Posterior cingulate gyrus (tissue), 11 donors: ENCODE measurements at regions not wholly inside any gene's neighbourhood (a gene's known extent, or its start where the extent isn't known, plus 50 kb on each side); places are given as distances from the start of the nearest gene placed in this dataset.

Experiments used
- DNase-seq, 10 donors: peaks; one replicate each; pipeline versions ENCODE4 v3.0.0 to v3.0.0-alpha.2; 2020 to 2021; ENCODE audit warnings: mixed read lengths in 3 of 10
- intact Hi-C: fragments of 100-400 bp; cut with DNase I; formaldehyde crosslinking; loops from one replicate; pipeline ENCODE4 v1.15.1; 2023

DNA sequence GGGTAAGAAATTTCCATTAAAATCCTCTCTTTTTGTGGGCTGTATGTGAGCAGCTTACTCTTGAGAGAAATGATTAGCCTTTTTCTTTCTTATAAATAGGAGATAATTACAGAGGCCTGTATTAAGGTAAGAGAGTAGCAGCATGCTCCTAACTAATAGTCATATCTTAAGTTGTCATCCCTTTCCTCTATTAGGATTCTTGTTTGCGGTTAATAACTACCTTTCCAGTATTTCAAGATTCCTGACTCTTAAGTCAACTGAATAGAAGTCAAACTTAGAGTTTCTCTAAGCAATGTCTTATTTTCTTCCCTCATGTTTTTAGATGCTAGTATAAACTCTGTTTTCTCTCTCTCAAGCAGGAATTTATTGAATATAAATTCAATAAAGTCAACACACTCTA, 139.9 kb upstream of the GPRIN3 start:
- no peak for DNase-seq
- intact Hi-C loops = no loop called here

DNA sequence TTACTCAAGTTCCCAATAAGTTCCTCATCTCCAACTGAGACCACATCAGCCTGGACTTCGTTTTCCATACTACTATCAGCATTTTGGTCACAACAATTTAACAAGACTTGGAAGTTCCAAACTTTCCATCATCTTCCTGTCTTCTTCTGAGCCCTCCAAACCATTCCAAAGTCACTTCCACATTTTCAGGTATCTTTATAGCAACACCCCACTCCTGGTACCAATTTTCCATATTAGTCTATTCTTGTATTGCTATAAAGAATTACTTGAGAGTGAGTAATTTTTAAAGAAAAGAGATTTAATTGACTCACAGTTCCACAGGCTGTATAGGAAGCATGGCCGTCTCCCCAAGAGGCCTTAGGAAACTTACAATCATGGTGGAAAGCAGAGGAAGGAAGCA, 138.6 kb upstream of the GPRIN3 start:
- no peak for DNase-seq
- intact Hi-C loops = no loop called here

DNA sequence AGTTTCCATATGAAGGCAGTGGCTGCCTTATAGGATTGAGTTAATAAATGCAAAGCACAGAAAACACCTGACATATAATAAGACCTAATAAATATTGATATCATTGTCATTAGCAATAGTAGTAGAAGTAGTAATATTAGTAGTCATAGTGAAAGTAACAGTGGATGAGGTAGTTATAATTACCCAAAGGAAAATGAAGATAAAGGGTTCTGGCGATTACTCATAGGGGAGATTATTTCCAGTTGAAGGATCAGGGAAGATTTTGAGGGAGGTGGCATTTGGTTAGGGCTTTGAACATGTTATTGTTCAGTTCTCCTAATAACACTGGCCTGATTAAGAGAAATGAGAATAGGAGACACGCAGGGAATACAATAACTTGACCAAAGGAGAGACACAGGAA, 131.9 kb upstream of the GPRIN3 start:
- no peak for DNase-seq
- intact Hi-C loops = no loop called here

DNA sequence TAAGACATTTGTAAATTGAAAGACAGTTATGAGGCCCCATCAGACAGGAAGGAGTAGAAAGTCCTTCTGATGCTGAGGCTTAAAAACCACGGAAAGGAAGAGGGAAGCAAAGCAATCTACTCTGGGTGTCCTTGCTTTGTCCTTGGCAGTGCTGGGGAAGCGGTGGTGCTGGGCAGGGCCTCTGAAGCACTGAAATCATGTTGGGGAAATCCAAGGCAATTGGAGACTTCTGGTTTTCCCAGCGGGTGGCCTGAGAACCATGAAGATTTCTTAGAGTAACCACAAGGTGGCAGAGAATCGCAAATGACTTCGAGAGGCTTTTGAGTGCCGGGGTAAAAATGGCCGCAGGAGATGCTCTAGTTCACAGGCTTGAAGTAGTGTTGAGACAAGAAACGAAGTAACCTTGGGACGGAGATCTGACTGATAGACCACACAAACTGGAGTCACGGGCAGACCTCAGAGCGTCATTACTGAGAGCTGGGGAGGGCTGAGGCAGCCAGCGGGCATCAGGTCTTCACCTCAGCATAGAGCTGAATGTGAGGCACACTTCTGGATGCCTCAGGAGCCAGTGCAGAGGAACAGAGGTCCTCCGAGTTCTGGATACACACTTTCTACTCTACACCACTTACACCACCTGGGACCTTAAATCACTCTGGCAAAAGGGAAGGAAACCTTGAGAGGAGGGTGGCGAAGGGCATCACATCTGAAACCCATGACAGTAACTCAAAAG, 130.7 kb upstream of the GPRIN3 start:
- intact Hi-C loops = no loop called here
- peak in 2 of 10 donors; percentile 52 to 60 for DNase-seq

DNA sequence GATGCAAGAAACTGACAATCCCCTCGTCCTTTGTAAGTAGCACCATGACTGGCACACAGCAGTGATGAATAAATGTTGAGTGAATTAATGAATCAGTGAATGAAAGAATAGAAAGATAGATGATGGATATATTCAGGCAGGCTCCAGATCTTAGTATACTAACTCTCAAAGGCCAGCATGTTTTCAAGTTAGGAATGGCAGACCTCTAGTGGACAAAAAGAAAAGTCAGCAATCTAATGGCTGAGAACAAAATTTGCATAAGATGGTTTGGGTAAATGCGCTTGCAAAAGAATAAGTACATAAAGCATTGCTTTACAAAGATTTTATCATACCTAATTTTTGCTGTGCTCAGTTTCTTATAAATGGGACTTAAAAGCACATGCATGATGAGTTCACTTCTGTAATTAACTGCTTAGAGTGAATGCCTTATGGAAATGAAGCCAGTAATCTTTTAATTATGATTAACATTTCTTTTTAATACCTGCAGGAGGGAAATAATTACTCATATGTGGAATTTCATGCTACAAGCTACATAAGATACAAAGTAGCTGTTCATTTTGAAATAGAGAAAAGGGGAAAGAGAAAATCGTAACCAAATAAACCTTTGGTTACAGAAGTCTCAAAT, 126.9 kb upstream of the GPRIN3 start:
- intact Hi-C loops = loop anchor here (1.0 to 2.0 kb wide), 2 partner anchors 207 to 276 kb away; no protein-coding TSS in a partner anchor
- no peak for DNase-seq

DNA sequence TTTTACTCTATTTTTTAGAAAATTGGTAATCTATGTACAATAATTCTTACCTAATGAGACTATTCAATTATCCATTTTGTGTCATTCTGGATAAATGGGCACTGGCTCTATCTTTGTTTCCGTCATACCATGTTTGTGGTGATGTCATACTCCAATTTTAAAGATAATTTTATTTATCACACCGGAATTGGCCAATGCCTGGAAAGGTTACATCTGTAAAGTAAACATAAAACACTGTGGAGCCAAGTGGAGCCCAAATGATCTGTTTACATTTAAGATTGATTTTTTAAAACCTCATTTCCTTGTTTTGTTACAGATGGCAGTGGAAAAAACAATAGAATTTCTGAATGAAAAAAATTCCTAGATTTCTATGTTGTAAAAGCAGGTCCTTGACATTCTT, 120.2 kb upstream of the GPRIN3 start:
- intact Hi-C loops = no loop called here
- DNase-seq = no peak

DNA sequence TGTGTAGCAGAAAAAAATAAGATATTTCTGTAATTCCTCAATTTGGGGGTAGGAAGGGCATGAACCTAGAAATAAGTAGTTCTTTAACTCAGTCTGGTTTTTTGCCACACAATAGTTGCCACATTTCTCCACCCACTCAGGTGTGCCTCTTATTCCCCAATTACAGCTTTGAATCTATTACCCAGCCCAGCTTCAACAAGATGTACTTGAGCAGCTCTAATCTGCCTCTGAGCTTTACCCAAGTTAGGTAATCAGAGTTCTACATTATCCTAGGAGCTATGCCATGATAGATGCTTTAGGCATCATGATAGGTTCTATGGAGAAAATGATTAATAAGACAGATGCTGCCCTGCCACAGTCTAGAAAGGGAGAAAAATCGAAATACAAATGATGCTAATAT, 117.4 kb upstream of the GPRIN3 start:
- no peak for DNase-seq
- intact Hi-C loops = no loop called here

- DNase-seq = no peak
- intact Hi-C loops = no loop called here
These were observed 114.9 kb upstream of the GPRIN3 start for GRCh38 chr4:89422441-89422990.

GRCh38 chr4:89420507-89420906, 112.9 kb upstream of the GPRIN3 start:
- DNase-seq = no peak
- intact Hi-C loops = no loop called here

DNA sequence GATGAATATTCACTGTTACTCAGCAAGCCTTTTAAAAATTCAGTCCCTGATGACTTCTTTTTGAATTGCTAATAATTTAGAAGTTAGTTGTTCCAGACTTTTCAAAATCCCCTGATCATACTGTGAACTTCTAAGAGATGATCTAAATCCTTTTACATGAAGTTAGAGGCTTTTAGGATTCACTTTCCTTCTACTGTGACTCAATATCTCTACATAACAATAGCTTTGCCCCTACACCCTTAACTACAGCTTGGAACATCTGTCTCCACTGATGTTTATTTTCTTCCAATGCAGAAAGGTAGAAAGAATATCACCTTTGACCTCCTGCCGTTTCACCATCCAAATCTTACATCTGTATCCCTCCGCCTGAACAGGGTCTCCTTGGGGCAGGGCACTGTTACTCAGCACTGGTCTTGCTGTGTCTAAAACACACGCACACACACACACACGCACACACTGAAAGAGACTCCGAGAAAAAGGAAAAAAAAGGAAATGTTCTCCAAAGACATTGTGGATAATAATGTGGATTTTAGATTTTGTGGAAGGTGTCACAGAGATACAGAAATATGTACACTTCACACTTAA, 111.6 kb upstream of the GPRIN3 start:
- intact Hi-C loops = no loop called here

DNA sequence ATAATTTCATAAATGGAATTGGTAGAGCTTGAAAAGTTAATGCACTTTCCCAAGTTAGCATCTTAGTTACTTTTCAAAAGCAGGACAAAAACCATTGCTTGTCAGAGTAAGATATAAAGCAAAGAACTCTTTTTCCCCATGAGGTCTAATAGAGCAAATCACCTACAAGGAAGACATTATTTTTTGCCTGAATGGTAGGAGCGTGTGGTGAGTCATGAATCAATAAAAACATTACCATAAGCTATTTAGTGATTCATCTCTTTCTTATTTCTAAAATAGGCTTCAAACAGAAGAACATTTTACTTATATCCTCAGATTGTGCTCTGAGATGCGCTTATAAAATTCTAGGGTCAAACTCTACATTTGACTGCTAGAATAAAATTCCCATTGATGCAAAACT, 109.4 kb upstream of the GPRIN3 start:
- DNase-seq = no peak
- intact Hi-C loops = no loop called here

More for the DNA sequence above, 111.6 kb upstream of the GPRIN3 start:
- no peak for DNase-seq

- intact Hi-C loops = no loop called here
These were observed 105.9 kb upstream of the GPRIN3 start for GRCh38 chr4:89413518-89413917.

GRCh38 chr4:89411539-89412309, 104.1 kb upstream of the GPRIN3 start:
- DNase-seq = no peak
- intact Hi-C loops = no loop called here

More at GRCh38 chr4:89413518-89413917, 105.9 kb upstream of the GPRIN3 start:
- DNase-seq = no peak

DNA sequence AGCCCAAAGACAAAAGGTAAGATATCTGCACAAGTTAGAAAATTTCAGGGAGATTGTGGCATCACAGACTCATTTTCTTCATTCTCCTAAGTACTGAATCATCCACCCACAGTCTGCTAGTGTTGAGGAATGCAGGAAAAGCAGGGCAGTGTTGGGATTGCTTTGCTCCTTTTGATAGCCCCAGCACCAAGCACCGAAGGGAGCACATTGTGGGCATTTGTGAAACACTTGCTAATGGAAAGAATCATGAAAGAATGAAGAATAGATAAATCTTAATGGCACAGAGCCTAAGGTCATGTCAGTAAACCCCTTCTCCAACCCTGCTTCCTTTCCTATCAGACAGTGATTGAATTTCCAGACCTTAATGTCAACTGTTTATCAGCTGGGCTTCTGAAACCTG, 103.1 kb upstream of the GPRIN3 start:
- intact Hi-C loops = no loop called here
- DNase-seq = peak in 1 of 10 donors; percentile 6

DNA sequence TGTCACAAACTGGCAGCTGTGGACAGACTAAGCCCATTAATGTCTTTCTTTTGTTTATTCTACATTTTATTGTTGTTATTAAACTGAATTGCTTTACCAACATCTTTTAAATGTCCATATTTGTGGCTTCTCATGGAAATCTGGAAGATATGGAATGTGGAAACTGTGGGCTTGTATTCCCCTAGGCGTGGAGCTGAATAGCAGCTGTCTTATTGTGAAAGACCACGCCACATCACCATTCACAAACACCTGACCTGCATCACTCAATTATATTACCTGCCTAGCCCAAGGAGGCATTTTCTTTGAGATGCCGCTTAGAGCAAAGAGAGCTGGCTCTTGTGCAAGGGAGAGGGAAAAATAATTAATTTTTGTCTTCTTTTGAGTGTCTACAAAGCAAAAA, 96.9 kb upstream of the GPRIN3 start:
- no peak for DNase-seq
- intact Hi-C loops = no loop called here

DNA sequence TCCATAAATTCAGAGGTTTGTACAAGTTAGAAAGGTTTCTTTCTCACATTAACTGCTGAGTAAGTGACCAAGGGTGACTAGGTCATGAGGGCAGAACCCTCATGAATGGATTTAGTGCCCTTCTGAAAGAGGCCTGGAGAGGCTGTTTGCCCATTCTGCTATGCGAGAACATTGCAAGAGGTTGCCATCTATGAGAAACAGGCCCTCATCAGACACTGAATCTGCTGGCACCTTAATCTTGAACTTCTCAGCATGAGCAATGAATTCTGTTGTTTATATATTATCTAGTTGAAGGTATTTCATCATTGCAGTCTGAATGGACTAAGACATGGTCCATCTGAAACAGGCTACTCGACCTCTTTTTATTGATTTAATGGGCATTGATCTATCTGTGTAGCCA, 96.2 kb upstream of the GPRIN3 start:
- intact Hi-C loops = no loop called here
- no peak for DNase-seq

DNA sequence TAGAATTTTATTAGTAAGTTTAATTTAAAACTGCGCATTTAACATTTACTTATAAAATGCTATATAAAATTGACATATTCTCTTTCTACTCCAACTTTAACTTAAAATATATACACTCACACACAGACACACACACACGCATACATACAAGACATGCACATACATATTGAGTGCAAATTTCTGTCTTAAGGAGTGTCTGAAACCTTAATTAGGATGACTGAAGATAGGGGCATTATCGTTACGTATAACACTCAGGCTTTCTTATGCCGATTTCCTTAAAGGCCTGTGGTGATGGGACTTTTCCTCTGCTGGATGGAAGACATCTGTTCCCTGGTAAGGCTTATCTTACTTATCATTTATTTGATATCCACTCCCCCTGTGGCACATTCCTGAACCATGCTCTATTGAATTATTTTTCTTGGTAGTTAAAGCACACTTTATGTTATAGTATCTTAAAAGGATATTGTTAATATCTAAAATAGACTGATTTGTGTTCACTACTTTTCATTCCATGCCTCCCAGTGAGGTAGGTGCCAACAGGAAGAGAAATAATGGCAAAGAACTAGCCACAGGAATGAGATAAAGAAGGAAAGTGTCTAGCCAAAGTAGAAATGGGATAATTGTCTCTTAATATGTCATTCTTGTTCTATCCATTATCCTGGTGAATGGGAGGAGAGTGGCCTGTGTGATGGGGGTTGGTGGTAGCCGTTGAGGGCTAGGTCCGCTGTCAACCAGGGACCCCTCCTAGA, 92.9 kb upstream of the GPRIN3 start:
- intact Hi-C loops = no loop called here

DNA sequence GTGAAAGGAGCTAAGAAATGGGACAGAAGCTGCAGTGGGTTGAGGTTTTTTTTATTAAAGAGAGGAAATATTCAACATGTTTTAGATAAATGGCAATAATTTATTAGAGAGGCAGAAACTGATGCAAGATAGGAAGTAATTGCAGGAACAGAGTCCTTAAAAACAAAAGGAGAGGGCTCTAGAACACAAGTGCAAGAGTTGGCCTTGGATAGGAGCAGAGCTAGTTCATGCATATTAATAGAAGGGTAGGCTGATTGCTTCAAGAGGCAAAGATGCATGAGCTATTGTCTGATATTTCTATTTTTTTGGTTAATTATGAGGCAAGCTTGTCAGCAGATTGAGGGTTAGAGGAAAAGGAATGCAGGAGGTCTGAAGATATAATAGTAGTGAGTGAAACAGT, 91.0 kb upstream of the GPRIN3 start:
- intact Hi-C loops = no loop called here
- no peak for DNase-seq

More for the DNA sequence above, 92.9 kb upstream of the GPRIN3 start:
- peak in 1 of 10 donors; percentile 39 for DNase-seq

DNA sequence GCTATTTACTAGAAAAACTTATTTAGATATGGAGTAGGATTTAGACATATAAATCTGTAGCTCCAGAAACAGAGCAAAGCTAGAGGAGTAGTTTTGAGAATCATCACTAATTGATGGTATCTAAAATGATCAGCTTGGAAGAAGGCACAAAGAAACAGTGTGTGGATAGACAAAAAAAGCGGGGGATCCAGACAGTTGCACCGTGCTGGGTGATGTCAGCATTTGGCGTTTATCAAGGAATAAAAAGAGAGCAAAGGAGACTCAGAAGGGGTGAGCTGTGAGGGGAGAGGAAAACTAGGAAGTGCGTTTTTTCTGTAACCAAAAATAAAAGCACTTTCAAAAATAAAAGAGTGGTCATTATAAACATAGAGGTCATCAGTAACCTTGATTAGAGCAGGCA, 90.5 kb upstream of the GPRIN3 start:
- DNase-seq = peak in 1 of 10 donors; percentile 57
- intact Hi-C loops = no loop called here

DNA sequence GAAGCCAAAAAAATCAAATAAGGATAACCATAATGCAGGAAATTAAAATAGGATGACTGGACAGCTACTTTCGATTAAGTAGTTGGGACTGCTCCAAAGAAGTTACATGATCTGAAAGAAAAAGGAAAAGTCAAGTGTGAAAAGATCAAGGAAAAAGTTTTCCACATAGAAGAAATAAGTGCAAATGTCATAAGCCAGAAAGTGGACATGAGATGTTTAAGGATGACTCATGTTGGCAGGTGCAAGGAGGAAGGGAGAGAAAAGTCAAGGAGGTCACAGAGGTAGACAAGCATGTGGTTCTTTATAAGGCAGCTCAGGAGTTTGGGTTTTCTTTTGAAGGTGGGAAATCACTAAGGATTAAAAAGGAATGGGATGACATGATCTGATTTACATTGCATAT, 89.8 kb upstream of the GPRIN3 start:
- no peak for DNase-seq
- intact Hi-C loops = no loop called here
